ENCODE measurements at regions not wholly inside any gene's neighbourhood (a gene's known extent, or its start where the extent isn't known, plus 50 kb on each side); places are given as distances from the start of the nearest gene placed in this dataset.

DNA sequence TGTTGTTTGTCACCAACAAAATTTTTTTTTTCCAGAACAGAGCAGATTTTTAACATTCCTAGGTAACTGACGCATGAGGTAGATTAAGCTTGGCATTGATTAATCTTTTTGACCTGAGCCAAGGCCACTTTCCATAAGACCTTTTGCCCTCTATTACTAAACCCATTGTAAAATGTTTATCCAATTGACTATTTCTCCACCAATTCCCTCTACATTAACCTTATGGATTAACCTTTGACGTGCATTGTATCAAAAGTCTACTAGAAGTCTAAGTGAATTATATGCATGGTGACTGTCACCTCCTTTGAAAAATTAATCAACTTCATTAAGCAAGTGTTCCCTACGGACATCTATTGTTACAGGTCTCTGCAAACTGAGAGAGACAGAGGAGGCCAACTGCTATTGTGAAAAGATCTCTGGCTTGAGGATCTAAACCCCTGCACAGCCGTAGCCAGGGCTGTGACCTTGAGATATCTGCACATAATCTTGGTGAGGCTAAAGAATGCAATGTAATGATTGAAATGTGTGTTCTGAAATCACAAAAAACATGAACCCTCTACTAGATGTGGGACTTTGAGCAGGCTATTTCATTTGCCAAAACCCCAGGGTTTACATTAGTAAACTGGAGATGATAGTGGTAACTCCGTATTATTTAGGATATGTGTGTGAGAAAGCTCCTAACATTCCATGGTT lies 632.2 kb downstream of the TLR4 start:
- FAIRE-seq (no peak), DNase-seq (ENCODE audit: low read depth) (peak; percentile 3)
- no peak overlapping the region for H3K9ac ChIP-seq (ENCODE audit: low read length)
- H3K79me2 ChIP-seq (ENCODE audit: insufficient read depth, low read length): no peaks in the 10 kb centered on the region
- H3K27me3 Mint-ChIP-seq (ENCODE audit: low read depth, unreplicated experiment): no peaks in the 10 kb centered on the region
- H3K27me3 ChIP-seq (ENCODE audit: insufficient read depth, low read length): no peaks in the 10 kb centered on the region
- no peaks in the 10 kb centered on the region for H3K36me3 ChIP-seq (ENCODE audit: insufficient read depth, low read length)
- no peak overlapping the region for H2AFZ ChIP-seq (ENCODE audit: low read depth, low read length)
- peaks cover 5% of the 10 kb centered on the region for H3K4me1 ChIP-seq (ENCODE audit: insufficient read depth, low read length)
- no peaks in the 10 kb centered on the region for H4K20me1 ChIP-seq (ENCODE audit: insufficient read depth, low read length)
- H3K4me1 Mint-ChIP-seq (ENCODE audit: low read depth, unreplicated experiment): peaks cover 17% of the 10 kb centered on the region
- H3K9me3 Mint-ChIP-seq (ENCODE audit: unreplicated experiment): no peaks in the 10 kb centered on the region
- no peak overlapping the region for H3K4me3 Mint-ChIP-seq (ENCODE audit: unreplicated experiment)
- no peaks in the 10 kb centered on the region for H3K9me3 ChIP-seq (ENCODE audit: insufficient read depth, low read depth, low read length)
- no peak overlapping the region for H3K27ac ChIP-seq (ENCODE audit: low read depth, low read length)
- H3K36me3 Mint-ChIP-seq (ENCODE audit: low read depth, unreplicated experiment): no peaks in the 10 kb centered on the region
- H3K4me2 ChIP-seq (ENCODE audit: low read length): no peak overlapping the region
- no peak overlapping the region for H3K4me3 ChIP-seq (ENCODE audit: insufficient read depth, low read depth, low read length)
- no peak overlapping the region for H3K27ac Mint-ChIP-seq (ENCODE audit: unreplicated experiment)
- no peak for TF ChIP-seq EZH2 (IDR thresholded peaks at IDR 0.05; ENCODE audit: insufficient read depth, low read length)
- TF ChIP-seq, protein P1, sequence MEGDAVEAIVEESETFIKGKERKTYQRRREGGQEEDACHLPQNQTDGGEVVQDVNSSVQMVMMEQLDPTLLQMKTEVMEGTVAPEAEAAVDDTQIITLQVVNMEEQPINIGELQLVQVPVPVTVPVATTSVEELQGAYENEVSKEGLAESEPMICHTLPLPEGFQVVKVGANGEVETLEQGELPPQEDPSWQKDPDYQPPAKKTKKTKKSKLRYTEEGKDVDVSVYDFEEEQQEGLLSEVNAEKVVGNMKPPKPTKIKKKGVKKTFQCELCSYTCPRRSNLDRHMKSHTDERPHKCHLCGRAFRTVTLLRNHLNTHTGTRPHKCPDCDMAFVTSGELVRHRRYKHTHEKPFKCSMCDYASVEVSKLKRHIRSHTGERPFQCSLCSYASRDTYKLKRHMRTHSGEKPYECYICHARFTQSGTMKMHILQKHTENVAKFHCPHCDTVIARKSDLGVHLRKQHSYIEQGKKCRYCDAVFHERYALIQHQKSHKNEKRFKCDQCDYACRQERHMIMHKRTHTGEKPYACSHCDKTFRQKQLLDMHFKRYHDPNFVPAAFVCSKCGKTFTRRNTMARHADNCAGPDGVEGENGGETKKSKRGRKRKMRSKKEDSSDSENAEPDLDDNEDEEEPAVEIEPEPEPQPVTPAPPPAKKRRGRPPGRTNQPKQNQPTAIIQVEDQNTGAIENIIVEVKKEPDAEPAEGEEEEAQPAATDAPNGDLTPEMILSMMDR (IDR thresholded peaks at IDR 0.05; ENCODE audit: insufficient read depth, low read depth, low read length): no peak

DNA sequence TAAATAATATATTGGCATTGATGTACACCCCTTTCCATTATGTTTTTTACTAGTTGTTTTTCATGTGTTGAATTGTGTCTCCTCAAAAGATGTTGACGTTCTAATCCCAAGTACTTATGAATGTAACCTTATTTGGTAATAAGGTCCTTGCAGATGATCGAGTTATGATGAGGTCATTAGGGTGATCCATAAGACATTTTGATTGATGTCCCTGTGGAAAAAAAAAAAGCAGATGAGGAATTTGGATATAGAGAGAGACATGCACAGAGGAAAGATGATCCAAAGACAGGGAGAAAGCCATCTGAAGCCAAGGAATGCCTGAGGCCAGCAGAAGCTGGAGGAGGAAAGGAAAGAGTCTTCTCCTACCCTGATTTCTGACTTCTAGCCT lies 632.7 kb downstream of the TLR4 start:
- Mint-ChIP-seq H3K27me3 (ENCODE audit: low read depth, unreplicated experiment) (no peaks in the 10 kb centered on the region), H3K4me3 (ENCODE audit: unreplicated experiment) (no peak overlapping the region), H3K27ac (ENCODE audit: unreplicated experiment) (no peak overlapping the region), H3K9me3 (ENCODE audit: unreplicated experiment) (no peaks in the 10 kb centered on the region), H3K4me1 (ENCODE audit: low read depth, unreplicated experiment) (peaks cover 12% of the 10 kb centered on the region), H3K36me3 (ENCODE audit: low read depth, unreplicated experiment) (no peaks in the 10 kb centered on the region)
- Histone ChIP-seq H3K27me3 (ENCODE audit: insufficient read depth, low read length) (no peaks in the 10 kb centered on the region), H2AFZ (ENCODE audit: low read depth, low read length) (no peak overlapping the region), H3K9me3 (ENCODE audit: insufficient read depth, low read depth, low read length) (no peaks in the 10 kb centered on the region), H4K20me1 (ENCODE audit: insufficient read depth, low read length) (no peaks in the 10 kb centered on the region), H3K36me3 (ENCODE audit: insufficient read depth, low read length) (no peaks in the 10 kb centered on the region), H3K4me2 (ENCODE audit: low read length) (no peak overlapping the region), H3K79me2 (ENCODE audit: insufficient read depth, low read length) (no peaks in the 10 kb centered on the region), H3K9ac (ENCODE audit: low read length) (no peak overlapping the region), H3K27ac (ENCODE audit: low read depth, low read length) (no peak overlapping the region), H3K4me3 (ENCODE audit: insufficient read depth, low read depth, low read length) (no peak overlapping the region), H3K4me1 (ENCODE audit: insufficient read depth, low read length) (no peaks in the 10 kb centered on the region)
- DNase-seq (ENCODE audit: low read depth): peak; percentile 22
- FAIRE-seq: no peak
- TF ChIP-seq, protein P1 (IDR thresholded peaks at IDR 0.05; ENCODE audit: insufficient read depth, low read depth, low read length): no peak
- no peak for TF ChIP-seq EZH2 (IDR thresholded peaks at IDR 0.05; ENCODE audit: insufficient read depth, low read length)

DNA sequence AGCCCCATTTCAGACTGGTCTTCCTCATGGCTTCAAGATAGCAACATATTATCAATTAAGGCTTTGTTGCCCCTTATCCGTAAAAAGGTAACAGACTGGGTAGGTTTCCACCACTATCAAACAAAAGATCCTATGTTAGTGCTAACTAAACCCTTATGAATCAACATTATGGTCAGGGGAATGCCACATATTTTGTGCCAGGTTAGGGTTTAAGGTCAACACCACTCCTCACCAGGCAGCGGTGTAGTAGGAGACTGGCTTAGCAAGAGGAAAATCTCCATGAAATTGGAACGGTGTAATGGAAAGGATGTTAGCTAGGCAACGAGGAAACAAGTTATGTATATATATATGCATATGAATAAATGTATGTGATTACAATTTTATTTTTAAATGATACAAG lies 655.8 kb downstream of the TLR4 start:
- H3K4me2 ChIP-seq (ENCODE audit: low read length): no peak overlapping the region
- H3K27ac ChIP-seq (ENCODE audit: low read depth, low read length): no peak overlapping the region
- H3K36me3 ChIP-seq (ENCODE audit: insufficient read depth, low read length): no peaks in the 10 kb centered on the region
- H3K4me3 ChIP-seq (ENCODE audit: insufficient read depth, low read depth, low read length): no peak overlapping the region
- H3K27me3 Mint-ChIP-seq (ENCODE audit: low read depth, unreplicated experiment): no peaks in the 10 kb centered on the region
- TF ChIP-seq, protein P1 (IDR thresholded peaks at IDR 0.05; ENCODE audit: insufficient read depth, low read depth, low read length): no peak
- TF ChIP-seq EZH2 (IDR thresholded peaks at IDR 0.05; ENCODE audit: insufficient read depth, low read length): no peak
- no peak overlapping the region for H3K9ac ChIP-seq (ENCODE audit: low read length)
- DNase-seq (ENCODE audit: low read depth): no peak
- no peaks in the 10 kb centered on the region for H3K79me2 ChIP-seq (ENCODE audit: insufficient read depth, low read length)
- no peaks in the 10 kb centered on the region for H3K27me3 ChIP-seq (ENCODE audit: insufficient read depth, low read length)
- H3K4me3 Mint-ChIP-seq (ENCODE audit: unreplicated experiment): no peak overlapping the region
- H3K4me1 ChIP-seq (ENCODE audit: insufficient read depth, low read length): peaks cover 3% of the 10 kb centered on the region
- no peaks in the 10 kb centered on the region for H4K20me1 ChIP-seq (ENCODE audit: insufficient read depth, low read length)
- no peak overlapping the region for H3K27ac Mint-ChIP-seq (ENCODE audit: unreplicated experiment)
- peaks cover 3% of the 10 kb centered on the region for H3K4me1 Mint-ChIP-seq (ENCODE audit: low read depth, unreplicated experiment)
- no peak for FAIRE-seq
- H2AFZ ChIP-seq (ENCODE audit: low read depth, low read length): no peak overlapping the region
- H3K9me3 ChIP-seq (ENCODE audit: insufficient read depth, low read depth, low read length): peaks cover 5% of the 10 kb centered on the region
- H3K9me3 Mint-ChIP-seq (ENCODE audit: unreplicated experiment): no peaks in the 10 kb centered on the region
- H3K36me3 Mint-ChIP-seq (ENCODE audit: low read depth, unreplicated experiment): no peaks in the 10 kb centered on the region

All from astrocyte (in vitro differentiated cells and primary cell).